ENCODE measurements at regions not wholly inside any gene's neighbourhood (a gene's known extent, or its start where the extent isn't known, plus 50 kb on each side); places are given as distances from the start of the nearest gene placed in this dataset.

DNA sequence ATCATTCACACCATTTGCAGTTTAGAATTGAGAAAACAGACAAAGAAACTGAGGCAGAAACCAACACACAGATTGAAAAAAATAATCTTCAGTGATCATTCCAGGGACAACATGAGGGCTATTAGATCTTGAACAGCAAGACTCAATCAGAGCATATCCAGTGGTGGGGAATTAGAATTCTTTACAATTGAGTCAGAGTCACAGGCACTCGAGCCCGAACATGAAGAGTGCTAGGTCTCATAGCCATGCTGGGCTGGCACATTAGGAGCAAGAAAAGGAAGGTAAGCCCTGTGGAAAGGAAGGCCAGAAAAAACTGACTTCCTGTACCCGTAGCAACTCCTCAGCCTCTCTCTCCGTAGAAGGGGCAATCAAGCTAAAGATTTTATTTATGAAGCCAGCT lies 419.9 kb downstream of the HAO1 start:
- Mint-ChIP-seq H3K4me3 (no peak overlapping the region), H3K27ac (no peak overlapping the region), H3K9me3 (no peaks in the 10 kb centered on the region), H3K27me3 (ENCODE audit: insufficient read depth) (no peaks in the 10 kb centered on the region), H3K36me3 (ENCODE audit: low read depth) (no peaks in the 10 kb centered on the region), H3K4me1 (no peaks in the 10 kb centered on the region)
- Histone ChIP-seq H3K4me1 (ENCODE audit: control insufficient read depth, insufficient read depth, low read length) (no peaks in the 10 kb centered on the region), H3K27ac (ENCODE audit: low read depth, low read length) (no peak overlapping the region), H3K9ac (ENCODE audit: extremely low read depth, low read length, poor library complexity, severe bottlenecking) (no peak overlapping the region), H3K27me3 (ENCODE audit: control insufficient read depth, insufficient read depth, low read length, poor library complexity, severe bottlenecking) (no peaks in the 10 kb centered on the region), H3K36me3 (ENCODE audit: control insufficient read depth, insufficient read depth, low read length) (no peaks in the 10 kb centered on the region), H3K9me3 (ENCODE audit: control insufficient read depth, low read length) (no peaks in the 10 kb centered on the region), H3K4me3 (ENCODE audit: low read length) (no peak overlapping the region)
- DNase-seq, result no peak
- 90 to 94% methylated on average over 4 of the region's 4 CpGs for WGBS, 2 experiments (ENCODE audit: insufficient coverage in 1 of 2, insufficient read length in 1 of 2)
- TF ChIP-seq, protein P1, sequence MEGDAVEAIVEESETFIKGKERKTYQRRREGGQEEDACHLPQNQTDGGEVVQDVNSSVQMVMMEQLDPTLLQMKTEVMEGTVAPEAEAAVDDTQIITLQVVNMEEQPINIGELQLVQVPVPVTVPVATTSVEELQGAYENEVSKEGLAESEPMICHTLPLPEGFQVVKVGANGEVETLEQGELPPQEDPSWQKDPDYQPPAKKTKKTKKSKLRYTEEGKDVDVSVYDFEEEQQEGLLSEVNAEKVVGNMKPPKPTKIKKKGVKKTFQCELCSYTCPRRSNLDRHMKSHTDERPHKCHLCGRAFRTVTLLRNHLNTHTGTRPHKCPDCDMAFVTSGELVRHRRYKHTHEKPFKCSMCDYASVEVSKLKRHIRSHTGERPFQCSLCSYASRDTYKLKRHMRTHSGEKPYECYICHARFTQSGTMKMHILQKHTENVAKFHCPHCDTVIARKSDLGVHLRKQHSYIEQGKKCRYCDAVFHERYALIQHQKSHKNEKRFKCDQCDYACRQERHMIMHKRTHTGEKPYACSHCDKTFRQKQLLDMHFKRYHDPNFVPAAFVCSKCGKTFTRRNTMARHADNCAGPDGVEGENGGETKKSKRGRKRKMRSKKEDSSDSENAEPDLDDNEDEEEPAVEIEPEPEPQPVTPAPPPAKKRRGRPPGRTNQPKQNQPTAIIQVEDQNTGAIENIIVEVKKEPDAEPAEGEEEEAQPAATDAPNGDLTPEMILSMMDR (conservative IDR thresholded peaks at IDR 0.05), result no peak

DNA sequence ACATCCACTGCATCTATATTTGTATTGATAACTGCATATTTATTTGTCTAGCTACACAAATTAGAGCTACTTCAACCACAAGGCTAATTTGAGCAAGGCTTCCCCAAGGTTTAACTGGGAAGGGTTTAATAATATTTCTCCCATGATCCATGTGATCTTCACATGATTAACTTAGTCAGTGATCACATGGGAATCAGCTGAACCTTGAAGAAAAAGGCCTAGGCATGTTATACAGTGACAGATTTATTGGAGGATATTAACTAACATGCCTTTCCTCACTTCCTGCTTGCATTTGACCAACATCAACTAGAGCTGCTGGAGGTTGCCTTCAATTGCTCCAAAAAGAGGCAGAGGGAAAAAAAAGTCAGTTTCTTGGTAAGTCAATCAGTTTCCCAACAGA lies 417.0 kb downstream of the HAO1 start:
- Mint-ChIP-seq H3K9me3 (peaks cover 4% of the 10 kb centered on the region), H3K27ac (no peak overlapping the region), H3K4me3 (no peak overlapping the region), H3K27me3 (ENCODE audit: insufficient read depth) (no peaks in the 10 kb centered on the region), H3K36me3 (ENCODE audit: low read depth) (no peaks in the 10 kb centered on the region), H3K4me1 (no peaks in the 10 kb centered on the region)
- Histone ChIP-seq H3K9me3 (ENCODE audit: control insufficient read depth, low read length) (no peaks in the 10 kb centered on the region), H3K9ac (ENCODE audit: extremely low read depth, low read length, poor library complexity, severe bottlenecking) (no peak overlapping the region), H3K27me3 (ENCODE audit: control insufficient read depth, insufficient read depth, low read length, poor library complexity, severe bottlenecking) (no peaks in the 10 kb centered on the region), H3K4me3 (ENCODE audit: low read length) (no peak overlapping the region), H3K36me3 (ENCODE audit: control insufficient read depth, insufficient read depth, low read length) (no peaks in the 10 kb centered on the region), H3K4me1 (ENCODE audit: control insufficient read depth, insufficient read depth, low read length) (no peaks in the 10 kb centered on the region), H3K27ac (ENCODE audit: low read depth, low read length) (no peak overlapping the region)
- TF ChIP-seq, protein P1 (conservative IDR thresholded peaks at IDR 0.05), result no peak
- no peak for DNase-seq

DNA sequence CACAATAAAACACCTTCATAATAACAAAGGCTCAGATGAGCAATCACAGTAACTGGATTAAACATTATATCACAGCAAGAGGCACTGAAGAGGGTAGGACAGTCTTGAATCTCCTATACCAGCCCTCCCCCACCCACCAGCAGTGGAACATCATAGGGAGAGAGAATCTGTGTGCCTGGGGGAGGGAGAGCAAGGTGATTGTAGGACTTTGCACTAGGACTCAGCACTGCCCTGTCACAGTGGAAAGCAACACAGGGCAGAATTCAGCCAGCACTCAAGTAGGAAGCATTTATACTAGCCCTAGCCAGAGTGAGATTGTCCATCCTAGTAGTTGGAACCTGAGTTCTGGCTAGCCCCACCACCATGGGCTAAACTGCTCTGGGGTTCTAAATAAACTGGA lies 400.2 kb downstream of the HAO1 start:
- H3K9me3 ChIP-seq (ENCODE audit: control insufficient read depth, low read length), result no peaks in the 10 kb centered on the region
- no peaks in the 10 kb centered on the region for H3K36me3 Mint-ChIP-seq (ENCODE audit: low read depth)
- no peaks in the 10 kb centered on the region for H3K36me3 ChIP-seq (ENCODE audit: control insufficient read depth, insufficient read depth, low read length)
- no peaks in the 10 kb centered on the region for H3K9me3 Mint-ChIP-seq
- H3K27me3 ChIP-seq (ENCODE audit: control insufficient read depth, insufficient read depth, low read length, poor library complexity, severe bottlenecking), result no peaks in the 10 kb centered on the region
- no peak overlapping the region for H3K27ac ChIP-seq (ENCODE audit: low read depth, low read length)
- TF ChIP-seq, protein P1 (conservative IDR thresholded peaks at IDR 0.05), result no peak
- no peak for DNase-seq
- no peak overlapping the region for H3K4me3 ChIP-seq (ENCODE audit: low read length)
- H3K27me3 Mint-ChIP-seq (ENCODE audit: insufficient read depth), result no peaks in the 10 kb centered on the region
- H3K4me1 ChIP-seq (ENCODE audit: control insufficient read depth, insufficient read depth, low read length), result no peaks in the 10 kb centered on the region
- no peak overlapping the region for H3K27ac Mint-ChIP-seq
- no peaks in the 10 kb centered on the region for H3K4me1 Mint-ChIP-seq
- no peak overlapping the region for H3K4me3 Mint-ChIP-seq
- H3K9ac ChIP-seq (ENCODE audit: extremely low read depth, low read length, poor library complexity, severe bottlenecking), result no peak overlapping the region

Data from endodermal cell (in vitro differentiated cells).